Left lung (tissue), 4 donors: ENCODE measurements at regions not wholly inside any gene's neighbourhood (a gene's known extent, or its start where the extent isn't known, plus 50 kb on each side); places are given as distances from the start of the nearest gene placed in this dataset.

ENCODE experiments used
- ATAC-seq: fragments of 200-7000 bp; cut with Tn5 transposase; one replicate; pipeline ENCODE4 v1.9.1; 2020; ENCODE audit warnings: moderate library complexity
- DNase-seq, 4 donors: peaks; one replicate each; pipeline ENCODE4 v3.0.0-alpha.2; 2013 to 2020
- H3K27ac ChIP-seq, 2 donors: fragments of 200-600 bp; sonication (generic) in 1 of 2; one replicate each; pipeline versions ENCODE4 v1.5.0 to v1.8.0; 2020 to 2021
- H3K27me3 ChIP-seq, 2 donors: fragments of 200-600 bp; sonication (generic) in 1 of 2; one replicate each; pipeline versions ENCODE4 v1.5.0 to v1.8.0; 2020 to 2021
- H3K36me3 ChIP-seq, 2 donors: fragments of 200-600 bp; sonication (generic) in 1 of 2; one replicate each; pipeline versions ENCODE4 v1.5.0 to v1.8.0; 2020 to 2021
- H3K4me1 ChIP-seq, 2 donors: fragments of 200-600 bp; one replicate each; pipeline ENCODE4 v1.8.0; 2021
- H3K4me3 ChIP-seq, 2 donors: fragments of 200-600 bp; sonication (generic) in 1 of 2; one replicate each; pipeline versions ENCODE4 v1.5.0 to v1.8.0; 2020 to 2021; ENCODE audit warnings: mild to moderate bottlenecking in 1 of 2
- H3K9me3 ChIP-seq, 2 donors: fragments of 200-600 bp; sonication (generic) in 1 of 2; one replicate each; pipeline versions ENCODE4 v1.5.0 to v1.8.0; 2020 to 2021
- CTCF ChIP-seq, 2 donors: fragments of 200-600 bp; sonication (generic) in 1 of 2; IDR thresholded peaks; one replicate each; pipeline versions ENCODE4 v1.5.0 to v1.8.0; 2021; ENCODE audit warnings: antibody characterized with exemption in 2 of 2
- intact Hi-C, 2 donors: fragments of 100-400 bp; cut with DNase I; formaldehyde crosslinking; loops; one replicate each; pipeline versions ENCODE4 v1.11.2 to v1.14.2; 2022
- donor health status: DM: no; HTN: yes; CAD: no.
- donor health status: DM: no; HTN: no; CAD: no.

DNA sequence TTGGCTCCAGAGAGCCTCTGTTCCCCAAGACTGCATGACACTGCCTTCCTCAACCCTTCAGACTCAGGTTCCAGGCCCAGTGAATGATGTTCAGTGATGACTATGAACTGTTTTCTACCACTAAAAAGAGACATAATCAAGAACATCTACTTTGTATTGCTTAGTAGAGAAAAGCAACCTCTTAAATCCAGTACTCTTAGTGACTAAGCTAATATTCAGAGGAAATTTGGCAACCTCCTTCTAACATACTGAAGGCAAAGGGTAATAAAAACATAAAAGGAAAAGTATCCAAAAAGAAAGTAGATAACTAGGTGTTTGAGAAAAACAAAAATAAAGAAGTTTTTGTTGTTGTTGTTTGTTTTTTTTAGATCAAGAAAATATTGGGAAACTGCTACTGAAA, 153.3 kb upstream of the RUNX1 start:
- Histone ChIP-seq H3K9me3 (no peaks in the 10 kb centered on the region), H3K4me3 (no peak overlapping the region), H3K27ac (peak overlapping the region in 1 of 2 donors; percentile 27), H3K4me1 (peaks cover 15% of the 10 kb centered on the region in 2 donors), H3K36me3 (no peaks in the 10 kb centered on the region), H3K27me3 (no peaks in the 10 kb centered on the region)
- intact Hi-C loops: no loop called here
- ATAC-seq (no peak), DNase-seq (no peak)
- TF ChIP-seq CTCF (IDR thresholded peaks at IDR 0.05): no peak

- Histone ChIP-seq H3K27ac (no peak overlapping the region), H3K36me3 (no peaks in the 10 kb centered on the region), H3K27me3 (no peaks in the 10 kb centered on the region), H3K4me3 (no peak overlapping the region), H3K9me3 (no peaks in the 10 kb centered on the region), H3K4me1 (peaks cover 15% of the 10 kb centered on the region in 2 donors)
- no peak for ATAC-seq
- TF ChIP-seq CTCF (IDR thresholded peaks at IDR 0.05): no peak
- intact Hi-C loops: no loop called here
- DNase-seq: no peak
These were observed 152.7 kb upstream of the RUNX1 start for GRCh38 chr21:35201799-35202198.

DNA sequence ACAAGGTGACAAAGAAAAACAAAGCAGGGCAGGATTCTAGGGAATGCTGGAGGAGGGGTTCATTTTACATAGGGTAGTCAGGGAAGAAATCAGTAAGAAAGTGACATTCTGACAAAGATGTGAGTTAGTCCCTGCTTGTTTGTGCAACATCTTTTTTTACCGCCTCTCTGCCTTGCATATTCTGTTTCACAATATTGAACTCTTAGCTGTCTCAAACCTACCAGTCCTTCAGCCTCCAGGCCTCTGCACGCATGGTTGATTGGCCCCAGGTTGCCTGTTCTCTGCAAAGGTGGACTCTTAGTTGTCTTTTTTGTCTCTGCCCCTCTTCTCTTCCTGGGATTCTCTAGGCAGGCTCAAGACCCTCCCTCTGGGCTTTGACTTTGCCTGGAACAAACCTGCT, 152.2 kb upstream of the RUNX1 start:
- ATAC-seq: no peak

DNA sequence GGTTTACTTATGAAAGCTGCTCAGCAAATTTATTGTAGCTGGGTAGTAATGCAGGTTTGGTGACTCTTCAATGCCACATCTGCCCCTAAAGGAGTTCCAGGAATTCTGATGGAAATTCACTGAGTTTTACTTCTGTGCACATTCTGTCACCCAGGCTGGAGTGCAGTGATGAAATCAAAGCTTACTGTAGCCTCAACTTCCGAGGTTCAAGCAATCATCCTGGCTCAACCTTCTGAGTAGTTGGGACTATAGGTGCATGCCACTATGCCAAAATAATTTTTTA, 150.6 kb upstream of the RUNX1 start:
- TF ChIP-seq CTCF (IDR thresholded peaks at IDR 0.05): no peak
- Histone ChIP-seq H3K9me3 (no peaks in the 10 kb centered on the region), H3K36me3 (no peaks in the 10 kb centered on the region), H3K27ac (no peak overlapping the region), H3K27me3 (no peaks in the 10 kb centered on the region), H3K4me1 (peaks cover 3 to 4% of the 10 kb centered on the region in 2 donors), H3K4me3 (no peak overlapping the region)
- intact Hi-C loops: no loop called here
- no peak for ATAC-seq
- DNase-seq: no peak

More for the DNA sequence above, 152.2 kb upstream of the RUNX1 start:
- Histone ChIP-seq H3K27ac (no peak overlapping the region), H3K4me3 (no peak overlapping the region), H3K4me1 (peaks cover 13 to 15% of the 10 kb centered on the region in 2 donors), H3K27me3 (no peaks in the 10 kb centered on the region), H3K9me3 (no peaks in the 10 kb centered on the region), H3K36me3 (no peaks in the 10 kb centered on the region)
- intact Hi-C loops: no loop called here
- no peak for TF ChIP-seq CTCF (IDR thresholded peaks at IDR 0.05)
- DNase-seq: no peak

GRCh38 chr21:35198982-35199732, 150.1 kb upstream of the RUNX1 start:
- H3K27me3 ChIP-seq: no peaks in the 10 kb centered on the region
- intact Hi-C loops: no loop called here
- no peak for TF ChIP-seq CTCF (IDR thresholded peaks at IDR 0.05)
- DNase-seq (no peak), ATAC-seq (no peak)
- H3K36me3 ChIP-seq: no peaks in the 10 kb centered on the region
- peak overlapping the region in 1 of 2 donors; percentile 29 for H3K27ac ChIP-seq
- H3K4me3 ChIP-seq: no peak overlapping the region
- no peaks in the 10 kb centered on the region for H3K9me3 ChIP-seq
- H3K4me1 ChIP-seq: no peaks in the 10 kb centered on the region
